GM19035 (cell line): ENCODE measurements at regions not wholly inside any gene's neighbourhood (a gene's known extent, or its start where the extent isn't known, plus 50 kb on each side); places are given as distances from the start of the nearest gene placed in this dataset.
"Not testable (repeated sequence)": the region's sequence is repeated elsewhere in the genome, so short reads cannot be mapped to it uniquely, and the experiment has no call there.

Experiments used
- ATAC-seq: cut with Tn5 transposase; IDR thresholded peaks from one replicate; pipeline ENCODE4 v1.9.1; 2021; ENCODE audit not compliant: unreplicated experiment

DNA sequence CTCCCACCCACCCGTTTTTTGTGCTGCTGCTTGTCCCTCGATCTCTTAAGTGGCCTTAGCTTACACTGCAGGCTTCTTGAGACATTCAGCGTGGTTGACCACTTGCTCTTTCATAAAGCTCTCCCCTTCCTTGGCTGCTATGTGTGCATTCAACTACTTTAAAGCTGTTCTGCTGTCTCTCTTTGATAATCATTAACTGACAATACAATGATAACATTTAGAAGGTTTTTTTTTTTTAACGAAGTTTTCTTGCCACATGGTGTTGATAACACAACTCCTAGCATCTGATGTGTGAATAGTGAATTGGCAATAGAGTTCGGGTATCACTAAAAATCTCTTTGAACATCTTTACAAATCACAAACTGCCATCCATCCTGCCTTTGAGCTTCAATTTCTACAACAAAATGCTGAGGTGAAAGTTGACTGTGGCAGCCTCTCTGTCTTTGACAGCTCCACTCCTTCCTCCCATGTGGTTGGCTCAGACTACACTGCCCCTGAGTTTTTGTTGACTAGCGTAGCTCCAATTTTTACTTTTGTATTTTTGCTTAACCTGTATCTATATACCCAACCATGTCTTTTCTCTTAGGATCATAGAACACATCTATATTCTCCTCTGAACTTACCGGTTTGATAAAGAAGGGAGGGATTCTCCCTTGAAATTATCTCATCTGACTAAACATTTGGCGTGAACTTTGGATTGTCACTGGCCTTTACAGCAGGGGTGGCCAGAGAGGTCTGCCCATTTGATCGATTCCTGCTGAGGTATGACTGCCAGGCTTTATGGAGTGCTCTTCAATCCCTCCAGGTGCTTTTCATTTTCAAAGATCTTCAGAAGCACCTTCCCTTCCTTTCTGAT lies 409.4 kb upstream of the CD180 start:
- ATAC-seq: no peak

DNA sequence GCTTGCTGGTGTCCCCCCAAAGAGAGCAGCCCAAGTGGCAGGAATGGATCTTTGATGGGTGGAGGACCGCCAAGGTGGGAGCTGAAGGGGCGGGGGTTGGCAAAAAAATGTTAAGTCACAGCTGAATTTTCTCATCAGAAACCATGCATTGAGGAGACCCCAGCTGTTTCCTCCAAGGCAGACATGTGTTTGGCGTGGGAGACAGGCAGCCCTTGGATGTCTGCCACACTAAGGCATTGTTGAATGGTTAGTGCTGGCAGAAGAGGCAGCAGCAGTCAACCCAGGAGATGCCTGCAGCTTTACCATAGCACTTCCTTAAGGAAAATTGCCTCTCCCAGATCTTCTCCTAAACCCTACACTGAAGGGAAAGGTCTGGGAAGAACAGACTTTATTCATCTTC lies 394.9 kb upstream of the CD180 start:
- no peak for ATAC-seq

DNA sequence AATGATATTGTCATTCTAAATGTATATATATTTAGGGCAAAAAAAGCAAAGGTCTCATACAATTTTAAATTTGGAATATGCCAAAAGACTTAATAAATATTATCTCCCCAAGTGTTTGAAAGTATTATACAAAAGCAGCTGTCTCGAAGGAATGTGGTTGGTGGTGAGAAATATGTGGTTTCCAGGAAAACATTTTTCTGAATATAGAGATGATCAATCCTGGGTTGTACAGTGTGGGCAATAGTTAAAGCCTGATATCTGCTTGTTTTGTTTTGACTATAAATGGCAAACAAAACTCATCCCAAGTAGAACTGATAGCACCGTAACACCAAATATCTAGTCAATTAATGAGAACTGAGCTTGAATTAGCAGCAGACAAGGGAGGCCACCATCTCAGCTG lies 391.8 kb upstream of the CD180 start:
- no peak for ATAC-seq

GRCh38 chr5:67581203-67581602 lies 384.6 kb upstream of the CD180 start:
- no peak for ATAC-seq

DNA sequence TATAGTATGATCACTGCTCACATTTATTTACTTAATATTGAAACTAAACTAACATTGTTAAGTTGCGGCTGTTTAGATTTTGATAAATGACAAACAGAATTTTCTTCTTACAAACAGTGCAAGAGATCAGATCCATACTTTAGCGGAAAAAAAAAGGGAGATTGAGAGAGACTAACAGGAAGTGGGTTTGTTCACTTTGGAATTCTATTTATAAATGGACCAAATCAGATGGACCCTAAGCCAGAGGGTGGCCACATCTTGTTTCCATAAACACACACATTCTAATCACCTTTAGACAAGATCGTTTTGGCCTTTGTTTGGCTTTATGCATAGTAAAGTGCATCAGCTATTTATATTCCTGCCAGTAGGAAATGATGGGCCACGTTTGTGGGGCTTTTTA lies 381.4 kb upstream of the CD180 start:
- no peak for ATAC-seq

- ATAC-seq: no peak
Observed at GRCh38 chr5:67577424-67577823, 380.8 kb upstream of the CD180 start.

GRCh38 chr5:67576112-67576511 lies 379.5 kb upstream of the CD180 start:
- ATAC-seq: no peak

DNA sequence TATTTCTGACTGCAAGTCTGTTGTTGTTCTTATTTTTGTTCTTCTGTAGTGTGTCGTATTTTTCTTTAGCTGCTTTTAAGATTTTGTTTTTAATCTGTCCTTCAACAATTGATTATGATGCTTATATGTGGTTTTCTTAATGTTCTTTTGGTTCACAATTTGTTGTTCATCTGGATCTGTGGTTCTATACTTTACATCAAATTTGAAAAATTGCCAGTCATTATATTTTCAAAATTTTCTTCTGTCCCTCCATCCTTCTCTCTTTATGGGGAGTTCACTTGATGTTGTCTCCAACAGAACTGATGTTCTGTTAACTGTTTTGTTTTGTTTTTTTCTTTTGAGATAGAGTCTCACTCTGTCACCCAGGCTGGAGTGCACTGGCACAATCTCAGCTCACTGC lies 378.5 kb upstream of the CD180 start:
- ATAC-seq: no peak

GRCh38 chr5:67561151-67561932 lies 364.7 kb upstream of the CD180 start:
- ATAC-seq: no peak

DNA sequence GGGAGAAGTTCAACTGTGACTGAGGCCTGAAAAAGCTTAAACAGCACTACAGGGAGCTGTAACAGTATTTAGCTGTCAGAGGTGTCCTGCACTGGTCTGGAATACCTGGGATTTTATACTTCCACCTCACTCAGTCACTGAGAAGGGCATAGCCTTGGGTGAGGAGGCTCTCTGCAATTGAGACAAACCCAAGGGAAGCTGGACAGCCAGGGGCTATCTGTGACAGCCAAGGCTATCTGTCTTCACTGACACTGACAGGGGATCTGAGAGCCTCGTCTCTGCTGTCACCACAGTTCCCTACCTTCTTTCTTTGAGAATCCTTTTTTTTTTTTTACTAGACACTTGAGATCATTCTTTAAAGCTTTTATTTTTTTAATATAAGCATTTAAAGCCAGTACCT lies 356.2 kb upstream of the CD180 start:
- no peak for ATAC-seq

DNA sequence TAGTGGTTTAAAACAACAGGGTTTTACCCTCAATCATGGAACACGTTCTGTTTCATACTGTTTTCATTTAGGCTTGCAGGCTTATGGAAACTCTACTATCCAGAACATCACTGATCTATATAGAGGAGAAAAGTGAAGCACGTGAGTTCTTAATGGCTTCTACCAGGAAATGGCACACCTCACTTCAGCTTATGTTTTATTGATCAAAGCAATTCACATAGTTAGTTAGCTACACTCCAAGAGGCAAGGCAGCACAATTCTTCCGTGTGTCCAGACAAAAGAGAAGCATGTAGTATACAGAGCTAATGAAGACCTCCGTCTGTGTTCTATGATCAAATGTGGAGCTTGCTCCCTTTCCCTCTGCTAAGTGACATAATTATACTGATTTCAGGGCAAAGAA lies 353.3 kb upstream of the CD180 start:
- no peak for ATAC-seq

DNA sequence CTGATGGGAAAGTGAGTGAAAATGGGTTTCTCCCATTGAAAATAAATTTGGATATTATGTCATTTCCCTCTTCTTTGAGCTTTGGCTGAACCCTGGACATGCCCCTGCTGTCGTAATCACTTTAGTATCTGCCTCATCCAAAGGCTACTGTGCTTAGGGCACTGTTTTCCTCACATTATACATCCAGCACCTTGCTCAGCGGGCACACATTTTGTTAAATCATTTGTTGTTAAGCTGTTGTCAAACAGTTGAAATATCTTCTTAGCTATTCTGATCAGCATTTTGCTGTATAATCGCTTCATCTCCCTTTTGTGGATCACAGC lies 352.7 kb upstream of the CD180 start:
- ATAC-seq: no peak

GRCh38 chr5:67548520-67549295 lies 352.1 kb upstream of the CD180 start:
- ATAC-seq: no peak

DNA sequence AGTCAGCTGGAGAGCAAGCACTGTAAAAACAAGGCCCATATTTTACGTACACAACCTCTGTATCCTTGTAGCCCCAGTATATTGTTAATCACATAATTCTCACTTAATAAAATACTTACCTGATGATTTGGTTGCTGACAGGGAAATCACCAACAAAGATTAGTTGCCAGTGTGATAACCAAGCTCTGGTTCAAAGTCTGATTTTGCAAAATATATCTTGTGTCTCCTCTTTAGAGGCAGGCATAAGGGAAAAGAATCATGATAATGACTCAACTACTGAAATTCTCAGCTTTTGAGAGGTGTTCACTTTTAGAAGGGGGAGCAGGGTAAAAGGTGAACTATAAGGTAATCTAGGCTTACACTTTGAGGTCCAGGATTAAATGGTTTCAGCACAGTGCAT lies 351.1 kb upstream of the CD180 start:
- ATAC-seq: no peak

- ATAC-seq: not testable (repeated sequence)
Observed at GRCh38 chr5:67544942-67545341, 348.3 kb upstream of the CD180 start.

DNA sequence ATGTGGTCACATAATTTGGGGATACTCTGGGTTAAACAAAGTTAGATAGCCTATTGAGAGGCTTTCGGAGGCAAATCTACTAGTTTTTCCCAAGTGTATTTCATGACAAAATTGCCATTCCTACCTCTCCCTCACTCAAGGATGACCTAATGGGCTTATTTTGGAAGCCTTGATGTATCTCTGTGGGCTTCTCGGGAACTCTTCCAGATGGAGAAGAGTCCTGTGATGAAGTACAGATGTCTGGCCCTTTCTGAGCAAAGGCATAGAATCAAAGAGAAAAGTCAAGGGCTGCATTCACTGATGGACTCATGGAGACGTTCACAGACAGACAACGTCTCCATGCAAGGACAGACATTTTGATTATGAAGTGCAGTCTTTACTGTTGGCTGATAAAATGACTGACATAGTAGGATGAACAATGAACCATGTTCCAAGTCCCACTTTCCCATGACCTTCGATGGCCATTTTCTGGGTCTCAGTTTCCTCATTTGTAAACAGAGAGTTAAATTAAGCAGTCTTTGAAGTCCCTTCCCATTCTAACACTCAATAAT lies 347.2 kb upstream of the CD180 start:
- ATAC-seq: no peak

DNA sequence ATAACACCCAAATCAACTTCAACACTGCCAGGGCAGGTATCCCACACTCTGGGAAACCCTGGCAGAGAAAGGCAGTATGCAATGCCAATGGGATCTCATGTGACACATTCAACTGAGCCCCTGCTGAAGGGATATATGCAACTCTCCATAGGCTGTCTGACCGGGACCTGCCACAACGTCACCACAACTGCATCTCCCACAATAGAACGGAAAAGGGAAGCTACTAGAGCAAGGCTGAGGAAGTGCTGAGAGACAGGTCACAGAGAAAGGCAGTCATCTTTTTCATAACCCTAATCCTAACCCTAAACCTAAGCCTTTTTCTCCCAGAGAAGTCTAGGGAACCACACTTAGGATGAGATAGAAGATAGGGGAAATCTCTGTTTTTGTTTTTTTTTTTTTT lies 345.9 kb upstream of the CD180 start:
- ATAC-seq: no peak

GRCh38 chr5:67541875-67542274 lies 345.3 kb upstream of the CD180 start:
- no peak for ATAC-seq

DNA sequence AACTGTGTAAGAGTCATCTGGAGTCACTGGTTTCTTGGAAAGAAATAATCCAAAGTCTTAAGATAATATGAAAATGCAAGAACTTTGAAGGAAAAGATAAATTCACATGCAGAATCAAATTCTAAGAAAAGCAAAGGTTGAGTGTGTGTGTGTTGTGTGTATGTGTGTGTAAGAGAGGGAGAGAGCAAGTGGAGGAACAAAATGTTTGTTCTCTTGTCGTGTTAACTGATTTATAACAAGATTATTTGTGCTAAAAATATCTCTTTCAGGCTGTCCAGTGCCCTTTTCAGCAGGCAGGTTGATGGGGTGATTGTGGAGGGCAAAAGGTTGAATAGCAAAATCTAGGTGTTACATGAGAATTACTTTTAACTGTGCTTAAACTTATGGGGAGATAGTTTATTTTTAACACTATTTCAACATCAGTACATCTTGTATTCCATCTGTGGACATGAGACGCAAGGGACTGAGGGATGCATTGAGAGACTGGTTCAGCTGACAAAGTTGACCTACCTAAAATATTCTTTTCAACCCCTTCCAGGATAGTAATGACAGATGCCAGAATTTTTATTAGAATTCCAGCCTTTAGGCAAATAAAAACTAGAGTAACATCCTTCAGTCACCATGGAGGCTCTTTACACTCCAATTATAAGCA lies 342.4 kb upstream of the CD180 start:
- ATAC-seq: no peak

DNA sequence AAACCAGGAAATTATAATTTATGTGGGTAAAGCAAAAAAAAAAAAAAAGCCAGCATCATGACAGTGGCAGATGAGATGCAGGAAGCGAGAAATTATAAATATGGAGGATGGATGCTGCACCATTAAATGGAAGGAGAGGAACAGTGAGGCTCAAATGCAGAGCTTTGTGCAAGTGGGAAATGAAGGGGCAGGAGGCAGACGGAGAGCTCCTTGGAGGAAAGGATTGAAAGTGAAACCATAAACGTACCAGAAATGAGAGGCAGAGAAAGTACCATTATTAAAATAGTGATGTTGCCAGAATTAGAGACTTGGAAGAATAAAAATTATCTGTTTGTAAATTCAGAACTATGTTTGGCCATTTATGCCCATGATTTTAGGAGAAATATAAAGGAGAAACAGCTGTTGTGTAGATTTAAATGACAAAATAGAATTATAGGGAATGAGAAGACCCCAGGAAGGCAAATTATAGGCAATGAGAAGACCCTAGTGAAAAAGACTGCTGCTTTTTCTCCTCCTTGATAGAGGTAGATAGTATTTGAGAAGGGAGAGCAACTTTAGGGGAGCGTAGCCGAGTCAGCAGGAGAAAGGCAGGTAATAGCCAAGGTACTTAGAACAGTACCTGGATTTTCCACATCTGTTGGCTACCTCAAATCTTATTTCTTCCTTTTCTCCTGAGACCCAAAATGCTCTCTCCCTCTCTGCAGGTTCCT lies 341.0 kb upstream of the CD180 start:
- no peak for ATAC-seq
